GM23338 (cell line): ENCODE measurements at regions not wholly inside any gene's neighbourhood (a gene's known extent, or its start where the extent isn't known, plus 50 kb on each side); places are given as distances from the start of the nearest gene placed in this dataset.

Experiments
- ATAC-seq: fragments of 200-7000 bp; cut with Tn5 transposase; 3 replicates; pipeline ENCODE4 v1.9.1; 2020
- DNase-seq: peaks from one replicate; pipeline ENCODE4 v3.0.0-alpha.2; 2015; ENCODE audit warnings: low spot score
- H2AFZ ChIP-seq: fragments of 200-600 bp; sonication (generic); 2 replicates; pipeline ENCODE4 v1.8.0; 2016; ENCODE audit warnings: antibody characterized with exemption, mild to moderate bottlenecking, moderate library complexity
- H3F3A ChIP-seq: fragments of 200-600 bp; sonication (generic); replicated peaks from 2 replicates; pipeline ENCODE4 v1.8.0; 2017; ENCODE audit warnings: antibody characterized with exemption, mixed run types, low read depth
- H3K27ac ChIP-seq: fragments of 200-600 bp; sonication (generic); 2 replicates; pipeline ENCODE4 v1.6.1; 2016; ENCODE audit warnings: low read depth
- H3K27me3 ChIP-seq: fragments of 200-600 bp; sonication (generic); 2 replicates; pipeline ENCODE4 v1.8.0; 2016; ENCODE audit warnings: mild to moderate bottlenecking, mixed run types, moderate library complexity; ENCODE audit not compliant: insufficient read depth
- H3K36me3 ChIP-seq: fragments of 200-600 bp; sonication (generic); 2 replicates; pipeline ENCODE4 v1.8.0; 2016; ENCODE audit warnings: mild to moderate bottlenecking; ENCODE audit not compliant: insufficient read depth
- H3K4me1 ChIP-seq: fragments of 200-600 bp; sonication (generic); 2 replicates; pipeline ENCODE4 v1.8.0; 2016; ENCODE audit warnings: mild to moderate bottlenecking, moderate library complexity; ENCODE audit not compliant: insufficient read depth
- H3K4me2 ChIP-seq: fragments of 200-600 bp; sonication (generic); 2 replicates; pipeline ENCODE4 v1.7.1; 2017; ENCODE audit warnings: mixed run types
- H3K4me3 ChIP-seq: fragments of 200-600 bp; sonication (generic); 2 replicates; pipeline ENCODE4 v1.6.1; 2016; ENCODE audit warnings: mixed run types
- H3K79me2 ChIP-seq: fragments of 200-600 bp; sonication (generic); replicated peaks from 2 replicates; pipeline ENCODE4 v1.8.0; 2017; ENCODE audit warnings: mild to moderate bottlenecking; ENCODE audit not compliant: insufficient read depth
- H3K9me2 ChIP-seq: fragments of 200-600 bp; sonication (generic); 2 replicates; pipeline ENCODE4 v1.8.0; 2017; ENCODE audit not compliant: insufficient read depth
- H4K20me1 ChIP-seq: fragments of 200-600 bp; sonication (generic); replicated peaks from 2 replicates; pipeline ENCODE4 v1.8.0; 2017; ENCODE audit warnings: mild to moderate bottlenecking; ENCODE audit not compliant: insufficient read depth
- H3K27ac Mint-ChIP-seq: 2 replicates; pipeline ENCODE4 v1.8.0; 2020; ENCODE audit warnings: inconsistent platforms, mild to moderate bottlenecking, moderate library complexity, mixed read lengths
- H3K27me3 Mint-ChIP-seq: 3 replicates; pipeline ENCODE4 v1.8.0; 2022; ENCODE audit warnings: low read depth, mild to moderate bottlenecking, moderate library complexity, mixed read lengths, inconsistent platforms; ENCODE audit not compliant: insufficient read depth, poor library complexity
- H3K36me3 Mint-ChIP-seq: 3 replicates; pipeline ENCODE4 v1.8.0; 2021; ENCODE audit warnings: low read depth, mild to moderate bottlenecking, inconsistent platforms, moderate library complexity, mixed read lengths
- H3K4me1 Mint-ChIP-seq: 3 replicates; pipeline ENCODE4 v1.8.0; 2020; ENCODE audit warnings: mild to moderate bottlenecking, inconsistent platforms, mixed read lengths
- H3K4me3 Mint-ChIP-seq: 3 replicates; pipeline ENCODE4 v1.8.0; 2021; ENCODE audit warnings: moderate library complexity, mild to moderate bottlenecking, inconsistent platforms, mixed read lengths
- H3K9me3 Mint-ChIP-seq: 3 replicates; pipeline ENCODE4 v1.8.0; 2020; ENCODE audit warnings: moderate library complexity, mild to moderate bottlenecking, inconsistent platforms, mixed read lengths
- CREB1 ChIP-seq: fragments of 250-450 bp; sonication (Bioruptor Pico); IDR thresholded peaks from 2 replicates; pipeline ENCODE4 v1.5.0; 2020; ENCODE audit warnings: low read depth, mild to moderate bottlenecking, moderate library complexity
- EZH2 ChIP-seq: fragments of 200-600 bp; sonication (generic); IDR thresholded peaks from one replicate; pipeline ENCODE4 v1.8.0; 2017; ENCODE audit warnings: antibody characterized with exemption, mild to moderate bottlenecking, low read depth; ENCODE audit not compliant: unreplicated experiment
- EZH2phosphoT487 ChIP-seq: fragments of 200-600 bp; sonication (generic); IDR thresholded peaks from one replicate; pipeline ENCODE4 v1.8.1; 2018; ENCODE audit warnings: antibody characterized with exemption; ENCODE audit not compliant: unreplicated experiment
- JUNB ChIP-seq: IDR thresholded peaks from one replicate; pipeline ENCODE4 v1.6.1; 2016; ENCODE audit warnings: antibody characterized with exemption; ENCODE audit not compliant: unreplicated experiment
- NANOG ChIP-seq: IDR thresholded peaks from 2 replicates; pipeline ENCODE4 v1.6.1; 2016; ENCODE audit warnings: antibody characterized with exemption, borderline replicate concordance
- POLR2AphosphoS5 ChIP-seq: IDR thresholded peaks from 2 replicates; pipeline ENCODE4 v1.6.1; 2016; ENCODE audit warnings: antibody characterized with exemption, low read depth
- STAT1 ChIP-seq: IDR thresholded peaks from one replicate; pipeline ENCODE4 v1.6.1; 2016; ENCODE audit warnings: antibody characterized with exemption; ENCODE audit not compliant: unreplicated experiment
- ZNF114 ChIP-seq: fragments of 250-450 bp; sonication (Bioruptor Pico); IDR thresholded peaks from 2 replicates; pipeline ENCODE4 v1.5.0; 2020; ENCODE audit warnings: mild to moderate bottlenecking, moderate library complexity
- ZNF331 ChIP-seq: fragments of 250-450 bp; sonication (Bioruptor Pico); IDR thresholded peaks from 2 replicates; pipeline ENCODE4 v1.5.0; 2020; ENCODE audit warnings: low read depth, mild to moderate bottlenecking, moderate library complexity
- TF ChIP-seq, protein P1 (sequence below): fragments of 250-450 bp; sonication (Bioruptor Pico); IDR thresholded peaks from 2 replicates; pipeline ENCODE4 v1.5.0; 2020; ENCODE audit warnings: mild to moderate bottlenecking, moderate library complexity
- TF ChIP-seq, protein P2 (sequence below), 2 experiments: fragments of 200-600 bp in 1 of 2; sonication (generic) in 1 of 2; conservative IDR thresholded peaks; 2 replicates each; pipeline versions ENCODE4 v1.5.1 to v1.6.1; 2016 to 2017; ENCODE audit warnings: antibody characterized with exemption in 2 of 2, low read depth in 2 of 2, mild to moderate bottlenecking in 2 of 2, moderate library complexity in 1 of 2
- TF ChIP-seq, protein P3 (sequence below): IDR thresholded peaks from one replicate; pipeline ENCODE4 v1.6.1; 2018; ENCODE audit warnings: antibody characterized with exemption; ENCODE audit not compliant: unreplicated experiment
- TF ChIP-seq, protein P4 (sequence below): IDR thresholded peaks from 2 replicates; pipeline ENCODE4 v1.6.1; 2016; ENCODE audit warnings: antibody characterized with exemption

DNA sequence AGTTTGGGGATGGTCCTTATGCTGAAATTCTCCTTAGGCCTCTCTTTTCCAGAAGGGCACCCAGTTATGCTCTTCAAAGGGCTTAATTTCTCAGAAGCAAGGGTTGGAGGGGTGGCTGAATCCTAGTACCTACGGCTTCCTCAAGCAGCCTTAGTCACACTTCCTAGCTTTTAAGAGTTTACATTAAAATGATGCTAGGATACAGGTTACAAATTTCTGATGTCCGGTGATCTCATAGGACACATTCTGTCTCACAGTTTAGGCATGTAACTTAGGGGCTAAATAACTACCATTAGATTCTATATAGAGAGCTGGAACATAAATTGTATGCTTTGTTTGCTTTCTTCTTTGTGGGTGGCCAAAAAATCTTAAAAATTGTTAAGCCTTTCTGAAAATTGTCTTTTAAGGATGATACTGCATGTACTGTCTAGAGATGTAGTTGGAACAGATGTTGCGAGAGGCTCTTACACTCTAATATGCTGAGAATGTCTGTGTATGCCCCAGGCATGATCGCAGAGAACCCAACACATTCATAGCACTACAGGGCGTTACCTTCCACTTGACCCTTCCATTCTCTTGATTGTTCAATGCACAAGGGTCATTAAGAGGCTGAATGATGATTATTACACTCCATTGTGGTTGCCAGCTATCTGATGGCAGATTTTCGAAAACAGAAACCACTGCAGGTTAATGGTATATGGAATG lies 139.1 kb downstream of the TMEM38B start:
- no peak for ATAC-seq
- H3K36me3 Mint-ChIP-seq, result no peaks in the 10 kb centered on the region
- no peak overlapping the region for H3K27ac ChIP-seq

More for the DNA sequence above, 139.1 kb downstream of the TMEM38B start:
- DNase-seq, result no peak
- H3K4me3 Mint-ChIP-seq, result no peak overlapping the region
- Histone ChIP-seq H3K4me1 (no peaks in the 10 kb centered on the region; the same call in 1 of the 2 replicates), H3K4me2 (no peak overlapping the region), H4K20me1 (no peaks in the 10 kb centered on the region), H3K4me3 (no peak overlapping the region), H2AFZ (no peak overlapping the region), H3F3A (no peaks in the 10 kb centered on the region), H3K79me2 (no peaks in the 10 kb centered on the region), H3K27me3 (no peaks in the 10 kb centered on the region), H3K9me2 (peaks cover 4% of the 10 kb centered on the region; the same call in 1 of the 2 replicates), H3K36me3 (no peaks in the 10 kb centered on the region)
- TF ChIP-seq, protein P1, sequence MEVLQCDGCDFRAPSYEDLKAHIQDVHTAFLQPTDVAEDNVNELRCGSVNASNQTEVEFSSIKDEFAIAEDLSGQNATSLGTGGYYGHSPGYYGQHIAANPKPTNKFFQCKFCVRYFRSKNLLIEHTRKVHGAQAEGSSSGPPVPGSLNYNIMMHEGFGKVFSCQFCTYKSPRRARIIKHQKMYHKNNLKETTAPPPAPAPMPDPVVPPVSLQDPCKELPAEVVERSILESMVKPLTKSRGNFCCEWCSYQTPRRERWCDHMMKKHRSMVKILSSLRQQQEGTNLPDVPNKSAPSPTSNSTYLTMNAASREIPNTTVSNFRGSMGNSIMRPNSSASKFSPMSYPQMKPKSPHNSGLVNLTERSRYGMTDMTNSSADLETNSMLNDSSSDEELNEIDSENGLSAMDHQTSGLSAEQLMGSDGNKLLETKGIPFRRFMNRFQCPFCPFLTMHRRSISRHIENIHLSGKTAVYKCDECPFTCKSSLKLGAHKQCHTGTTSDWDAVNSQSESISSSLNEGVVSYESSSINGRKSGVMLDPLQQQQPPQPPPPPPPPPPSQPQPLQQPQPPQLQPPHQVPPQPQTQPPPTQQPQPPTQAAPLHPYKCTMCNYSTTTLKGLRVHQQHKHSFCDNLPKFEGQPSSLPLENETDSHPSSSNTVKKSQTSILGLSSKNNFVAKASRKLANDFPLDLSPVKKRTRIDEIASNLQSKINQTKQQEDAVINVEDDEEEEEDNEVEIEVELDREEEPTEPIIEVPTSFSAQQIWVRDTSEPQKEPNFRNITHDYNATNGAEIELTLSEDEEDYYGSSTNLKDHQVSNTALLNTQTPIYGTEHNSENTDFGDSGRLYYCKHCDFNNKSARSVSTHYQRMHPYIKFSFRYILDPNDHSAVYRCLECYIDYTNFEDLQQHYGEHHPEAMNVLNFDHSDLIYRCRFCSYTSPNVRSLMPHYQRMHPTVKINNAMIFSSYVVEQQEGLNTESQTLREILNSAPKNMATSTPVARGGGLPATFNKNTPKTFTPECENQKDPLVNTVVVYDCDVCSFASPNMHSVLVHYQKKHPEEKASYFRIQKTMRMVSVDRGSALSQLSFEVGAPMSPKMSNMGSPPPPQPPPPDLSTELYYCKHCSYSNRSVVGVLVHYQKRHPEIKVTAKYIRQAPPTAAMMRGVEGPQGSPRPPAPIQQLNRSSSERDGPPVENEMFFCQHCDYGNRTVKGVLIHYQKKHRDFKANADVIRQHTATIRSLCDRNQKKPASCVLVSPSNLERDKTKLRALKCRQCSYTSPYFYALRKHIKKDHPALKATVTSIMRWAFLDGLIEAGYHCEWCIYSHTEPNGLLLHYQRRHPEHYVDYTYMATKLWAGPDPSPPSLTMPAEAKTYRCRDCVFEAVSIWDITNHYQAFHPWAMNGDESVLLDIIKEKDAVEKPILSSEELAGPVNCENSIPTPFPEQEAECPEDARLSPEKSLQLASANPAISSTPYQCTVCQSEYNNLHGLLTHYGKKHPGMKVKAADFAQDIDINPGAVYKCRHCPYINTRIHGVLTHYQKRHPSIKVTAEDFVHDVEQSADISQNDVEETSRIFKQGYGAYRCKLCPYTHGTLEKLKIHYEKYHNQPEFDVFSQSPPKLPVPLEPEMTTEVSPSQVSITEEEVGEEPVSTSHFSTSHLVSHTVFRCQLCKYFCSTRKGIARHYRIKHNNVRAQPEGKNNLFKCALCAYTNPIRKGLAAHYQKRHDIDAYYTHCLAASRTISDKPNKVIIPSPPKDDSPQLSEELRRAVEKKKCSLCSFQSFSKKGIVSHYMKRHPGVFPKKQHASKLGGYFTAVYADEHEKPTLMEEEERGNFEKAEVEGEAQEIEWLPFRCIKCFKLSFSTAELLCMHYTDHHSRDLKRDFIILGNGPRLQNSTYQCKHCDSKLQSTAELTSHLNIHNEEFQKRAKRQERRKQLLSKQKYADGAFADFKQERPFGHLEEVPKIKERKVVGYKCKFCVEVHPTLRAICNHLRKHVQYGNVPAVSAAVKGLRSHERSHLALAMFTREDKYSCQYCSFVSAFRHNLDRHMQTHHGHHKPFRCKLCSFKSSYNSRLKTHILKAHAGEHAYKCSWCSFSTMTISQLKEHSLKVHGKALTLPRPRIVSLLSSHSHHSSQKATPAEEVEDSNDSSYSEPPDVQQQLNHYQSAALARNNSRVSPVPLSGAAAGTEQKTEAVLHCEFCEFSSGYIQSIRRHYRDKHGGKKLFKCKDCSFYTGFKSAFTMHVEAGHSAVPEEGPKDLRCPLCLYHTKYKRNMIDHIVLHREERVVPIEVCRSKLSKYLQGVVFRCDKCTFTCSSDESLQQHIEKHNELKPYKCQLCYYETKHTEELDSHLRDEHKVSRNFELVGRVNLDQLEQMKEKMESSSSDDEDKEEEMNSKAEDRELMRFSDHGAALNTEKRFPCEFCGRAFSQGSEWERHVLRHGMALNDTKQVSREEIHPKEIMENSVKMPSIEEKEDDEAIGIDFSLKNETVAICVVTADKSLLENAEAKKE, result no peak
- TF ChIP-seq, protein P2, sequence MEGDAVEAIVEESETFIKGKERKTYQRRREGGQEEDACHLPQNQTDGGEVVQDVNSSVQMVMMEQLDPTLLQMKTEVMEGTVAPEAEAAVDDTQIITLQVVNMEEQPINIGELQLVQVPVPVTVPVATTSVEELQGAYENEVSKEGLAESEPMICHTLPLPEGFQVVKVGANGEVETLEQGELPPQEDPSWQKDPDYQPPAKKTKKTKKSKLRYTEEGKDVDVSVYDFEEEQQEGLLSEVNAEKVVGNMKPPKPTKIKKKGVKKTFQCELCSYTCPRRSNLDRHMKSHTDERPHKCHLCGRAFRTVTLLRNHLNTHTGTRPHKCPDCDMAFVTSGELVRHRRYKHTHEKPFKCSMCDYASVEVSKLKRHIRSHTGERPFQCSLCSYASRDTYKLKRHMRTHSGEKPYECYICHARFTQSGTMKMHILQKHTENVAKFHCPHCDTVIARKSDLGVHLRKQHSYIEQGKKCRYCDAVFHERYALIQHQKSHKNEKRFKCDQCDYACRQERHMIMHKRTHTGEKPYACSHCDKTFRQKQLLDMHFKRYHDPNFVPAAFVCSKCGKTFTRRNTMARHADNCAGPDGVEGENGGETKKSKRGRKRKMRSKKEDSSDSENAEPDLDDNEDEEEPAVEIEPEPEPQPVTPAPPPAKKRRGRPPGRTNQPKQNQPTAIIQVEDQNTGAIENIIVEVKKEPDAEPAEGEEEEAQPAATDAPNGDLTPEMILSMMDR (conservative IDR thresholded peaks at IDR 0.05; ENCODE audit: low read depth in 2 of 2), result no peak
- TF ChIP-seq, protein P3, sequence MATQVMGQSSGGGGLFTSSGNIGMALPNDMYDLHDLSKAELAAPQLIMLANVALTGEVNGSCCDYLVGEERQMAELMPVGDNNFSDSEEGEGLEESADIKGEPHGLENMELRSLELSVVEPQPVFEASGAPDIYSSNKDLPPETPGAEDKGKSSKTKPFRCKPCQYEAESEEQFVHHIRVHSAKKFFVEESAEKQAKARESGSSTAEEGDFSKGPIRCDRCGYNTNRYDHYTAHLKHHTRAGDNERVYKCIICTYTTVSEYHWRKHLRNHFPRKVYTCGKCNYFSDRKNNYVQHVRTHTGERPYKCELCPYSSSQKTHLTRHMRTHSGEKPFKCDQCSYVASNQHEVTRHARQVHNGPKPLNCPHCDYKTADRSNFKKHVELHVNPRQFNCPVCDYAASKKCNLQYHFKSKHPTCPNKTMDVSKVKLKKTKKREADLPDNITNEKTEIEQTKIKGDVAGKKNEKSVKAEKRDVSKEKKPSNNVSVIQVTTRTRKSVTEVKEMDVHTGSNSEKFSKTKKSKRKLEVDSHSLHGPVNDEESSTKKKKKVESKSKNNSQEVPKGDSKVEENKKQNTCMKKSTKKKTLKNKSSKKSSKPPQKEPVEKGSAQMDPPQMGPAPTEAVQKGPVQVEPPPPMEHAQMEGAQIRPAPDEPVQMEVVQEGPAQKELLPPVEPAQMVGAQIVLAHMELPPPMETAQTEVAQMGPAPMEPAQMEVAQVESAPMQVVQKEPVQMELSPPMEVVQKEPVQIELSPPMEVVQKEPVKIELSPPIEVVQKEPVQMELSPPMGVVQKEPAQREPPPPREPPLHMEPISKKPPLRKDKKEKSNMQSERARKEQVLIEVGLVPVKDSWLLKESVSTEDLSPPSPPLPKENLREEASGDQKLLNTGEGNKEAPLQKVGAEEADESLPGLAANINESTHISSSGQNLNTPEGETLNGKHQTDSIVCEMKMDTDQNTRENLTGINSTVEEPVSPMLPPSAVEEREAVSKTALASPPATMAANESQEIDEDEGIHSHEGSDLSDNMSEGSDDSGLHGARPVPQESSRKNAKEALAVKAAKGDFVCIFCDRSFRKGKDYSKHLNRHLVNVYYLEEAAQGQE, result no peak
- TF ChIP-seq POLR2AphosphoS5, result no peak
- no peak for TF ChIP-seq CREB1 (CRISPR knock-in tag)
- TF ChIP-seq STAT1, result no peak
- no peak for TF ChIP-seq EZH2
- no peak for TF ChIP-seq NANOG
- no peak for TF ChIP-seq EZH2phosphoT487
- TF ChIP-seq, protein P4, sequence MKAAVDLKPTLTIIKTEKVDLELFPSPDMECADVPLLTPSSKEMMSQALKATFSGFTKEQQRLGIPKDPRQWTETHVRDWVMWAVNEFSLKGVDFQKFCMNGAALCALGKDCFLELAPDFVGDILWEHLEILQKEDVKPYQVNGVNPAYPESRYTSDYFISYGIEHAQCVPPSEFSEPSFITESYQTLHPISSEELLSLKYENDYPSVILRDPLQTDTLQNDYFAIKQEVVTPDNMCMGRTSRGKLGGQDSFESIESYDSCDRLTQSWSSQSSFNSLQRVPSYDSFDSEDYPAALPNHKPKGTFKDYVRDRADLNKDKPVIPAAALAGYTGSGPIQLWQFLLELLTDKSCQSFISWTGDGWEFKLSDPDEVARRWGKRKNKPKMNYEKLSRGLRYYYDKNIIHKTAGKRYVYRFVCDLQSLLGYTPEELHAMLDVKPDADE, result no peak
- TF ChIP-seq ZNF114 (CRISPR knock-in tag), result no peak
- no peak for TF ChIP-seq JUNB
- TF ChIP-seq ZNF331 (CRISPR knock-in tag), result no peak
- H3K27me3 Mint-ChIP-seq, result peaks cover 8% of the 10 kb centered on the region
- H3K4me1 Mint-ChIP-seq, result peaks cover 20% of the 10 kb centered on the region
- no peak overlapping the region for H3K27ac Mint-ChIP-seq
- no peaks in the 10 kb centered on the region for H3K9me3 Mint-ChIP-seq
